Gastroesophageal sphincter (tissue), 4 donors: ENCODE measurements at regions not wholly inside any gene's neighbourhood (a gene's known extent, or its start where the extent isn't known, plus 50 kb on each side); places are given as distances from the start of the nearest gene placed in this dataset.

Experiments
- ATAC-seq: fragments of 150-250 bp; one replicate; pipeline ENCODE4 v1.9.1; 2016; ENCODE audit warnings: mild to moderate bottlenecking, moderate library complexity
- H3K27ac ChIP-seq, 4 donors: fragments of 200-600 bp; sonication (generic) in 3 of 4; 1 replicate in 3 of 4; 2 replicates in 1 of 4; pipeline ENCODE4 v1.5.1; 2016 to 2019
- H3K27me3 ChIP-seq: fragments of 200-600 bp; sonication (generic); one replicate; pipeline ENCODE4 v1.5.1; 2019
- H3K36me3 ChIP-seq, 2 donors: fragments of 200-600 bp; sonication (generic); one replicate each; pipeline ENCODE4 v1.5.1; 2019; ENCODE audit warnings: control low read depth in 1 of 2
- H3K4me1 ChIP-seq, 3 donors: fragments of 200-600 bp; sonication (generic); 1 replicate in 2 of 3; 2 replicates in 1 of 3; pipeline ENCODE4 v1.5.1; 2016 to 2019; ENCODE audit warnings: control low read depth in 2 of 3
- H3K4me3 ChIP-seq, 2 donors: fragments of 200-600 bp; sonication (generic); one replicate each; pipeline ENCODE4 v1.5.1; 2019; ENCODE audit warnings: mild to moderate bottlenecking in 1 of 2, moderate library complexity in 1 of 2
- H3K9me3 ChIP-seq, 3 donors: fragments of 200-600 bp; sonication (generic); one replicate each; pipeline ENCODE4 v1.5.1; 2017 to 2019; ENCODE audit warnings: control low read depth in 2 of 3
- EP300 ChIP-seq: sonication (generic); formaldehyde crosslinking; IDR thresholded peaks from one replicate; pipeline ENCODE4 v1.6.1; 2017; ENCODE audit warnings: antibody characterized with exemption, mild to moderate bottlenecking
- POLR2A ChIP-seq, 2 donors: fragments of 450-650 bp; IDR thresholded peaks; one replicate each; pipeline ENCODE4 v1.6.1; 2017; ENCODE audit warnings: antibody characterized with exemption in 2 of 2, mild to moderate bottlenecking in 2 of 2, moderate library complexity in 1 of 2
- POLR2AphosphoS5 ChIP-seq: sonication (generic); formaldehyde crosslinking; IDR thresholded peaks from one replicate; pipeline ENCODE4 v1.6.1; 2017; ENCODE audit warnings: antibody characterized with exemption
- WGBS, 2 donors: methylation state at CpG; one replicate each; pipeline ENCODE4 v1.1.5; 2018; ENCODE audit warnings: low coverage in 1 of 2; 5-methylcytosine and 5-hydroxymethylcytosine counted together
- TF ChIP-seq, protein P1 (sequence below), 4 experiments: fragments of 200-600 bp in 2 of 4; fragments of 450-650 bp in 2 of 4; sonication (generic) in 1 of 4; IDR thresholded peaks; one replicate each; pipeline ENCODE4 v1.5.1; 2017 to 2019; ENCODE audit warnings: antibody characterized with exemption in 4 of 4, mild to moderate bottlenecking in 2 of 4, moderate library complexity in 2 of 4

DNA sequence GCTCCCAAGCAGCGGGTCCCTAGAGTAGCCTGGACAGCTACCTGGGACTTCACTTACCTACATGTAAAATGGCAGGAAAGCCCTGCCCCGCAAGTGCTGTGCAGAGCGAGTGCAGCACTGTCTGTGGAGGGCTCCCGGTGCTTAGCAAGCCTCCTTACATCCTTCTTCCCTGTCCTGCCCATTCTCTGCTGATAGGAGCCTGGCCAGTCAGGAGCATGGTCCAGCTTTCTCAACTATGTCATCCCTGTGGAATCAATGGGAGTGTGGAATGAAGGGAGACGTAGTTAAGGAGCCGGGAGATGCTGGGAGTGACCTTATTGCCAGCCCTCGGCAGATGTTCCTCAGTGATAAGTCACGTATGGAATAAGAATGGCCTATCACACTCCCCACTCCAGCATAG is 661.9 kb upstream of the ID2 start:
- Histone ChIP-seq H3K4me3 (no peak overlapping the region), H3K4me1 (no peaks in the 10 kb centered on the region), H3K9me3 (no peaks in the 10 kb centered on the region), H3K36me3 (no peaks in the 10 kb centered on the region), H3K27ac (no peak overlapping the region), H3K27me3 (no peaks in the 10 kb centered on the region)
- no peak for ATAC-seq
- WGBS, 2 donors, result 100% methylated on average over 1 of the region's 8 CpGs; no CpG with 5 or more reads in 1 of the 2 donors
- no peak for TF ChIP-seq EP300
- TF ChIP-seq POLR2AphosphoS5, result no peak
- TF ChIP-seq, protein P1, sequence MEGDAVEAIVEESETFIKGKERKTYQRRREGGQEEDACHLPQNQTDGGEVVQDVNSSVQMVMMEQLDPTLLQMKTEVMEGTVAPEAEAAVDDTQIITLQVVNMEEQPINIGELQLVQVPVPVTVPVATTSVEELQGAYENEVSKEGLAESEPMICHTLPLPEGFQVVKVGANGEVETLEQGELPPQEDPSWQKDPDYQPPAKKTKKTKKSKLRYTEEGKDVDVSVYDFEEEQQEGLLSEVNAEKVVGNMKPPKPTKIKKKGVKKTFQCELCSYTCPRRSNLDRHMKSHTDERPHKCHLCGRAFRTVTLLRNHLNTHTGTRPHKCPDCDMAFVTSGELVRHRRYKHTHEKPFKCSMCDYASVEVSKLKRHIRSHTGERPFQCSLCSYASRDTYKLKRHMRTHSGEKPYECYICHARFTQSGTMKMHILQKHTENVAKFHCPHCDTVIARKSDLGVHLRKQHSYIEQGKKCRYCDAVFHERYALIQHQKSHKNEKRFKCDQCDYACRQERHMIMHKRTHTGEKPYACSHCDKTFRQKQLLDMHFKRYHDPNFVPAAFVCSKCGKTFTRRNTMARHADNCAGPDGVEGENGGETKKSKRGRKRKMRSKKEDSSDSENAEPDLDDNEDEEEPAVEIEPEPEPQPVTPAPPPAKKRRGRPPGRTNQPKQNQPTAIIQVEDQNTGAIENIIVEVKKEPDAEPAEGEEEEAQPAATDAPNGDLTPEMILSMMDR (IDR thresholded peaks at IDR 0.05), result no peak
- TF ChIP-seq POLR2A (IDR thresholded peaks at IDR 0.05), result no peak

DNA sequence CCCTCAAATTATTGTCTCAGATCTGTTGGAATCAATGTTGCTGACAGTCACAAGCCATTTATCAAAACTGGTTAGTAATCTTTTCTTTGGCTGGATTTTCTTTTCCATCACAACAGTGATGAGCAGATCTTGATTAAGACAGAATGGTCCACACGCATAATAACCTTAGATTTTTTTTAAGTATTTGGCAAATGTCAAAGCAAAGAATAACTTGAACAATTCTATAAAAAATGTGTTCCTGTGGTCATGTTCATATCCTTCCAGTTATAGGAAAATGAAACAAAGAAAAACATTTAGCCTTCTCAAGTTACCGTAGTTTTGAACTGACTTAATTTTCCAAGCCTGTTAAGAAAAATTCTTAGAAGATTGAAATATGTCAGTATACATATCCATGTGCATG is 659.9 kb upstream of the ID2 start:
- H3K9me3 ChIP-seq, result no peaks in the 10 kb centered on the region
- H3K4me1 ChIP-seq, result no peaks in the 10 kb centered on the region
- ATAC-seq, result no peak
- 65 to 70% methylated on average over 2 of the region's 2 CpGs for WGBS, 2 donors
- H3K4me3 ChIP-seq, result no peak overlapping the region
- TF ChIP-seq EP300 (no peak), POLR2A (IDR thresholded peaks at IDR 0.05) (no peak), POLR2AphosphoS5 (no peak)
- TF ChIP-seq, protein P1 (IDR thresholded peaks at IDR 0.05), result no peak
- no peaks in the 10 kb centered on the region for H3K36me3 ChIP-seq
- no peak overlapping the region for H3K27ac ChIP-seq
- no peaks in the 10 kb centered on the region for H3K27me3 ChIP-seq

DNA sequence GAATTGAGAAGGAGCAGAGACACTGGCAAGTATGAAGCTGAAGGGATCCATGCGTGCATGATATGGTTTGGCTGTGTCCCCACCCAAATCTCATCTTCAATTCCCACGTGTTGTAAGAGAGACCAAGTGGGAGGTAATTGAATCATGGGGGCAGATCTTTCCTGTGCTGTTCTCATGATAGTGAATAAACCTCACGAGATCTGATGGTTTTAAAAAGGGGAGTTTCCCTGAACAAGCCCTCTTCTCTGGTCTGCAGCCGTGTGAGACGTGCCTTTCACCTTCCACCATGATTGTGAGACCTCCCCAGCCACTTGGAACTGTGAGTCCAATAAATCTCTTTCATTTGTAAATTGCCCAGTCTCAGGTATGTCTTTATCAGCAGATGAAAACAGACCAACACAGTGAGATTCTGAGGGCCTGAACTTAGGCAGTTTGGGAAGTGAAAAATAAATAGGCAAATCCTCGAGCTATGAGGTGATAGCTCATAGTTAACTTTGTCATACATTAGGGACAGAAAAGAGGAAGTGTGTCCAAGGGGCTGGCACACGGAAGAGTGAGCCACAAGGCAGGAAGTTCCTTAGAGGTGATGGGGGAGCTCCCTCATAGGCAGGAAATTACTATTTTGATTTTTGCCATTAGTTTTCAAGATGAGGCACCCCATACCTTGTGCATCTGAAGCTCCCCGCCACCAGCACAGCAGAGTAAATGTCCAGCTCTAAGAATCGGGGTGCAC is 658.8 kb upstream of the ID2 start:
- Histone ChIP-seq H3K27me3 (no peaks in the 10 kb centered on the region), H3K4me1 (no peaks in the 10 kb centered on the region), H3K4me3 (no peak overlapping the region), H3K36me3 (no peaks in the 10 kb centered on the region), H3K9me3 (no peaks in the 10 kb centered on the region), H3K27ac (no peak overlapping the region)
- ATAC-seq, result no peak
- TF ChIP-seq, protein P1 (IDR thresholded peaks at IDR 0.05), result no peak
- no peak for TF ChIP-seq POLR2A (IDR thresholded peaks at IDR 0.05)
- no peak for TF ChIP-seq POLR2AphosphoS5
- no peak for TF ChIP-seq EP300
- 68 to 92% methylated on average over 9 of the region's 9 CpGs for WGBS, 2 donors

DNA sequence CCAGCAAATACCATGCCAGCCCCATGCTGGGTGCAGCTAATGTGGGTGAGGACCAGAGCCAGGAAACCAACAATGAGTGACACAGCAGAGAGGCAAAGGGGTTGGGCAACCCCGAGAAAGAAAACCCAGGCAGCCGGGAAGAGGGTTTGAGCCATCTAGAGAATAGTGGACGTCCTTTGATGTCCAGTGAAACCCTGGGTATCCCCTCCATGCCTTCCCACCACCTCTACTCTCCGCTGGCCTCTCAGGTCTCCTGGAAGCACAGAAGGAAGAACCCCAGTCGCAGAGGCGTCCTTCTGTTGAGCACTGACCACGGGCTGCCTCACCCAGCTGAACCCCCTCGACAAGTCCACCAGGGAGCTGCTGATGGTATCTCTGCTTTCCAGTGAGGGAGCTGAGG is 657.4 kb upstream of the ID2 start:
- 70 to 96% methylated on average over 2 to 5 of the region's 8 CpGs for WGBS, 2 donors
- Histone ChIP-seq H3K4me1 (no peaks in the 10 kb centered on the region), H3K36me3 (no peaks in the 10 kb centered on the region), H3K9me3 (no peaks in the 10 kb centered on the region), H3K4me3 (no peak overlapping the region), H3K27me3 (no peaks in the 10 kb centered on the region), H3K27ac (no peak overlapping the region)
- TF ChIP-seq POLR2AphosphoS5 (no peak), EP300 (no peak), POLR2A (IDR thresholded peaks at IDR 0.05) (no peak)
- TF ChIP-seq, protein P1 (IDR thresholded peaks at IDR 0.05), result no peak
- ATAC-seq, result no peak

DNA sequence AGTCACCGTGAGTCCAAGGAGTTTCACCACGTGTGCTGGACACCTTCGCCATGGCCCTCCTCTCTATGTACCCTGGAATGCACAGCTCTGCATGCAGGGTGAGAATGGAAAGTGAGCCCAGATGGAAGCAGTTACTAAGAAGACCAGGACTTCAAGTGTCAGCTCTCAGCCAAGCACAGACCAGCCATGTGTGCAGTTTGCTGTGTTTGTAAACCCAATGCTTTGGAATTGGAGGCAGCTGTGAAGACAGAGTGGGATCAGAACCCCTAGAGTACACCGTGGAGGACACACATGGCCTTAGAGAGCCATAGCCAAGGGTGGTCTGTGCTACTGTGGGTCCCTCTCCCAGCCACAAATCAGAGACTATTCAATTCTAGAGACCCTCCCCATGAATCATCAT is 655.5 kb upstream of the ID2 start:
- no peaks in the 10 kb centered on the region for H3K9me3 ChIP-seq

More for the DNA sequence above, 655.5 kb upstream of the ID2 start:
- ATAC-seq, result no peak
- H3K4me1 ChIP-seq, result no peaks in the 10 kb centered on the region
- no peak for TF ChIP-seq EP300
- TF ChIP-seq, protein P1 (IDR thresholded peaks at IDR 0.05), result no peak
- no peak for TF ChIP-seq POLR2AphosphoS5
- TF ChIP-seq POLR2A (IDR thresholded peaks at IDR 0.05), result no peak
- no peak overlapping the region for H3K4me3 ChIP-seq
- WGBS, 2 donors, result 51 to 100% methylated on average over 2 to 3 of the region's 4 CpGs
- H3K27ac ChIP-seq, result no peak overlapping the region
- H3K27me3 ChIP-seq, result no peaks in the 10 kb centered on the region
- H3K36me3 ChIP-seq, result no peaks in the 10 kb centered on the region
